B cell (primary cell): ENCODE measurements at regions not wholly inside any gene's neighbourhood (a gene's known extent, or its start where the extent isn't known, plus 50 kb on each side); places are given as distances from the start of the nearest gene placed in this dataset.

ENCODE experiments used
- ATAC-seq: fragments of 200-7000 bp; cut with Tn5 transposase; one replicate; pipeline ENCODE4 v1.10.0; 2021; ENCODE audit warnings: low read depth, mild to moderate bottlenecking, moderate number of reproducible peaks, moderate library complexity
- CTCF ChIA-PET: fragments of 350-600 bp; sonication (Branson Sonifier 250); formaldehyde crosslinking; loops from one replicate; lab custom pipeline; 2021; ENCODE audit warnings: antibody characterized with exemption, inconsistent platforms; lab: Charles Lee
- POLR2A ChIA-PET: fragments of 350-600 bp; sonication (Branson Sonifier 250); formaldehyde crosslinking; loops from one replicate; lab custom pipeline; 2021; ENCODE audit warnings: antibody characterized with exemption; lab: Charles Lee
- DNase-seq: peaks from one replicate; pipeline ENCODE4 v3.0.0; 2013
- H2AFZ ChIP-seq: 2 replicates; pipeline ENCODE4 v1.6.1; 2012; ENCODE audit warnings: mild to moderate bottlenecking, low read depth, low read length; ENCODE audit not compliant: insufficient read depth, poor library complexity, severe bottlenecking
- H3K27ac ChIP-seq, 2 donors: 1 replicate in 1 of 2; 2 replicates in 1 of 2; pipeline ENCODE4 v1.5.1; 2012 to 2013; ENCODE audit warnings: low read length in 2 of 2, mild to moderate bottlenecking in 2 of 2, moderate library complexity in 1 of 2
- H3K27me3 ChIP-seq, 4 experiments: fragments of 200-600 bp in 1 of 4; sonication (generic) in 1 of 4; replicated peaks in 1 of 4; 1 replicate in 2 of 4; 2 replicates in 2 of 4; pipeline versions ENCODE4 v1.6.1 to v1.7.0; 2013 to 2016; ENCODE audit warnings: low read length in 3 of 4, mild to moderate bottlenecking in 2 of 4, mixed read lengths in 1 of 4, moderate library complexity in 1 of 4; ENCODE audit not compliant: insufficient read depth in 4 of 4, control insufficient read depth in 3 of 4; ENCODE audit errors: control extremely low read depth in 1 of 4
- H3K36me3 ChIP-seq, 2 experiments: replicated peaks in 1 of 2; 1 replicate in 1 of 2; 2 replicates in 1 of 2; pipeline versions ENCODE4 v1.6.1 to v1.7.1; 2013; ENCODE audit warnings: low read length in 1 of 2; ENCODE audit not compliant: insufficient read depth in 2 of 2, control insufficient read depth in 1 of 2; ENCODE audit errors: control extremely low read depth in 1 of 2, extremely low read depth in 1 of 2
- H3K4me1 ChIP-seq, 2 donors: fragments of 200-600 bp in 1 of 2; sonication (generic) in 1 of 2; 1 replicate in 1 of 2; 2 replicates in 1 of 2; pipeline versions ENCODE4 v1.5.1 to v1.6.1; 2013 to 2017; ENCODE audit warnings: low read length in 2 of 2; ENCODE audit not compliant: control insufficient read depth in 2 of 2, insufficient read depth in 2 of 2
- H3K4me2 ChIP-seq: replicated peaks from 2 replicates; pipeline ENCODE3; 2012; ENCODE audit warnings: mild to moderate bottlenecking, low read depth, low read length; ENCODE audit not compliant: poor library complexity, severe bottlenecking
- H3K4me3 ChIP-seq, 5 experiments: fragments of 200-600 bp in 1 of 5; sonication (generic) in 1 of 5; 1 replicate in 3 of 5; 2 replicates in 2 of 5; pipeline versions ENCODE4 v1.5.1 to v1.7.0; 2011 to 2016; ENCODE audit warnings: low read length in 4 of 5, mild to moderate bottlenecking in 4 of 5, low read depth in 2 of 5, control low read depth in 1 of 5, moderate library complexity in 1 of 5; ENCODE audit not compliant: insufficient read depth in 1 of 5; ENCODE audit errors: control extremely low read depth in 1 of 5, extremely low read depth in 1 of 5
- H3K79me2 ChIP-seq: fragments of 200-600 bp; sonication (generic); one replicate; pipeline ENCODE4 v1.6.0; 2016; ENCODE audit warnings: low read length; ENCODE audit not compliant: control insufficient read depth, insufficient read depth
- H3K9ac ChIP-seq: fragments of 200-600 bp; sonication (generic); 2 replicates; pipeline ENCODE4 v1.6.1; 2017; ENCODE audit warnings: mild to moderate bottlenecking, low read length, moderate library complexity
- H3K9me3 ChIP-seq, 3 donors: one replicate each; pipeline versions ENCODE4 v1.6.1 to v1.7.1; 2013; ENCODE audit warnings: low read length in 2 of 3; ENCODE audit not compliant: control insufficient read depth in 2 of 3, insufficient read depth in 1 of 3; ENCODE audit errors: control extremely low read depth in 1 of 3
- H4K20me1 ChIP-seq: 2 replicates; pipeline ENCODE4 v1.6.0; 2012; ENCODE audit warnings: mild to moderate bottlenecking, low read length; ENCODE audit not compliant: insufficient read depth, control insufficient read depth, poor library complexity, severe bottlenecking
- H3K27ac Mint-ChIP-seq: one replicate; pipeline ENCODE4 v1.8.0; 2021; ENCODE audit warnings: mixed read lengths
- H3K27me3 Mint-ChIP-seq: one replicate; pipeline ENCODE4 v1.8.0; 2021; ENCODE audit warnings: mixed read lengths
- H3K4me1 Mint-ChIP-seq: one replicate; pipeline ENCODE4 v1.8.0; 2021; ENCODE audit warnings: mixed read lengths
- H3K4me3 Mint-ChIP-seq: one replicate; pipeline ENCODE4 v1.8.0; 2021; ENCODE audit warnings: mixed read lengths
- H3K9me3 Mint-ChIP-seq: one replicate; pipeline ENCODE4 v1.8.0; 2022; ENCODE audit warnings: mixed read lengths; ENCODE audit not compliant: insufficient read depth
- EZH2 ChIP-seq: IDR thresholded peaks from 2 replicates; pipeline ENCODE4 v1.6.1; 2012; ENCODE audit warnings: borderline replicate concordance, low read depth, mild to moderate bottlenecking, moderate library complexity, low read length; ENCODE audit not compliant: insufficient read depth, poor library complexity, severe bottlenecking
- WGBS: methylation state at CpG from one replicate; pipeline ENCODE4 v1.1.5; 2013; ENCODE audit warnings: missing lambda C conversion rate; ENCODE audit not compliant: insufficient coverage; 5-methylcytosine and 5-hydroxymethylcytosine counted together
- intact Hi-C: fragments of 100-400 bp; cut with micrococcal nuclease; formaldehyde crosslinking; loops from one replicate; pipeline ENCODE4 v1.10.0; 2022
- TF ChIP-seq, protein P1 (sequence below): fragments of 200-600 bp; IDR thresholded peaks from one replicate; pipeline ENCODE4 v1.8.0; 2022; ENCODE audit warnings: antibody characterized with exemption, mild to moderate bottlenecking

GRCh38 chr1:157284451-157284850, 146.3 kb upstream of the ETV3 start:
- Histone ChIP-seq H3K27ac (no peak overlapping the region), H3K4me1 (peaks cover under 1 to 8% of the 10 kb centered on the region in 2 donors), H2AFZ (no peak overlapping the region), H3K4me3 (no peak overlapping the region), H3K9me3 (no peaks in the 10 kb centered on the region), H3K27me3 (peaks cover 0 to 13% (median 12%) of the 10 kb centered on the region in 4 experiments), H3K36me3 (no peaks in the 10 kb centered on the region), H4K20me1 (no peaks in the 10 kb centered on the region), H3K9ac (no peak overlapping the region), H3K4me2 (no peak overlapping the region), H3K79me2 (no peaks in the 10 kb centered on the region)
- intact Hi-C loops: no loop called here
- TF ChIP-seq, protein P1, sequence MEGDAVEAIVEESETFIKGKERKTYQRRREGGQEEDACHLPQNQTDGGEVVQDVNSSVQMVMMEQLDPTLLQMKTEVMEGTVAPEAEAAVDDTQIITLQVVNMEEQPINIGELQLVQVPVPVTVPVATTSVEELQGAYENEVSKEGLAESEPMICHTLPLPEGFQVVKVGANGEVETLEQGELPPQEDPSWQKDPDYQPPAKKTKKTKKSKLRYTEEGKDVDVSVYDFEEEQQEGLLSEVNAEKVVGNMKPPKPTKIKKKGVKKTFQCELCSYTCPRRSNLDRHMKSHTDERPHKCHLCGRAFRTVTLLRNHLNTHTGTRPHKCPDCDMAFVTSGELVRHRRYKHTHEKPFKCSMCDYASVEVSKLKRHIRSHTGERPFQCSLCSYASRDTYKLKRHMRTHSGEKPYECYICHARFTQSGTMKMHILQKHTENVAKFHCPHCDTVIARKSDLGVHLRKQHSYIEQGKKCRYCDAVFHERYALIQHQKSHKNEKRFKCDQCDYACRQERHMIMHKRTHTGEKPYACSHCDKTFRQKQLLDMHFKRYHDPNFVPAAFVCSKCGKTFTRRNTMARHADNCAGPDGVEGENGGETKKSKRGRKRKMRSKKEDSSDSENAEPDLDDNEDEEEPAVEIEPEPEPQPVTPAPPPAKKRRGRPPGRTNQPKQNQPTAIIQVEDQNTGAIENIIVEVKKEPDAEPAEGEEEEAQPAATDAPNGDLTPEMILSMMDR: no peak
- TF ChIP-seq EZH2: no peak
- WGBS: no CpG with 5 or more reads among the region's 1 CpG
- Mint-ChIP-seq H3K9me3 (no peaks in the 10 kb centered on the region), H3K27ac (no peak overlapping the region), H3K4me1 (peaks cover 6% of the 10 kb centered on the region), H3K27me3 (peaks cover 65% of the 10 kb centered on the region), H3K4me3 (no peak overlapping the region)
- ChIA-PET CTCF (no interaction called here), POLR2A (no interaction called here)
- ATAC-seq: no peak
- no peak for DNase-seq

- TF ChIP-seq, protein P1: no peak
- no peak for TF ChIP-seq EZH2
- no peaks in the 10 kb centered on the region for H3K36me3 ChIP-seq
- H3K9ac ChIP-seq: no peak overlapping the region
- H3K27me3 ChIP-seq: peaks cover 0 to 40% (median 26%) of the 10 kb centered on the region in 4 experiments
- CTCF ChIA-PET: no interaction called here
- H4K20me1 ChIP-seq: no peaks in the 10 kb centered on the region
- no peak overlapping the region for H3K27ac ChIP-seq
- POLR2A ChIA-PET: no interaction called here
- no peak for ATAC-seq
- WGBS: 100% methylated on average over 1 of the region's 3 CpGs
- no peak overlapping the region for H2AFZ ChIP-seq
- H3K4me2 ChIP-seq: no peak overlapping the region
- no peaks in the 10 kb centered on the region for H3K9me3 Mint-ChIP-seq
- H3K4me1 ChIP-seq: peaks cover 8 to 14% of the 10 kb centered on the region in 2 donors
- no peaks in the 10 kb centered on the region for H3K4me1 Mint-ChIP-seq
- H3K27me3 Mint-ChIP-seq: peaks cover 46% of the 10 kb centered on the region
- H3K79me2 ChIP-seq: no peaks in the 10 kb centered on the region
- DNase-seq: no peak
- no peak overlapping the region for H3K4me3 ChIP-seq
- H3K4me3 Mint-ChIP-seq: no peak overlapping the region
- intact Hi-C loops: no loop called here
- peaks cover 0 to 13% (median 0%) of the 10 kb centered on the region in 3 donors for H3K9me3 ChIP-seq
- no peak overlapping the region for H3K27ac Mint-ChIP-seq
Observed at GRCh38 chr1:157279802-157280140, 141.6 kb upstream of the ETV3 start.
